Mesenteric fat pad (tissue), 1 donor: ENCODE measurements at regions not wholly inside any gene's neighbourhood (a gene's known extent, or its start where the extent isn't known, plus 50 kb on each side); places are given as distances from the start of the nearest gene placed in this dataset.

Experiments used
- DNase-seq: peaks from one replicate; pipeline ENCODE4 v3.0.0-alpha.2; 2020; ENCODE audit warnings: low spot score
- donor health status: DM: yes; HTN: yes; CAD: no.

GRCh38 chr4:181950372-181951127 is 292.7 kb upstream of the TENM3 start:
- DNase-seq: no peak

DNA sequence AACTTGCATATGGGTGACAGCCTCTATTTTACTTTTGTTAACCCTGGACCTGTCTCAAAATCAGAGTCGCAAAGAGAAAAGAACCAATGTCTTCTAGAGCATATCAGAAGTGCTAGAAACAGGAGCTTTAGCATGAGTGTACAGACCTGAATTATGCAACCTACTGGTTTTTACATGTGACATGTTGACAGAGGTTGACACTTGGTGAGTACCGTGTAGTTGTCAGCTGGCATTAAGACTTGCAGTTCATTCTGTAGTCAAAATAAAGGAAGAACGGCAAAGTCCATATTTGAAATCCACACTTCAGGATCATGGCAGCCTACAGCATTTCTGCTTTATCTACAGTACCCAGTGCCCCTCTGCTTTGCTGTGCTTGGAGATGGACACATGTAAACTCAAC is 291.9 kb upstream of the TENM3 start:
- DNase-seq: no peak

GRCh38 chr4:181952478-181952877 is 290.7 kb upstream of the TENM3 start:
- no peak for DNase-seq

- DNase-seq: no peak
Observed at GRCh38 chr4:181956512-181956911, 286.7 kb upstream of the TENM3 start.

- no peak for DNase-seq
Observed at GRCh38 chr4:181957088-181957487, 286.1 kb upstream of the TENM3 start.

- DNase-seq: no peak
Observed at GRCh38 chr4:181958446-181958845, 284.8 kb upstream of the TENM3 start.

DNA sequence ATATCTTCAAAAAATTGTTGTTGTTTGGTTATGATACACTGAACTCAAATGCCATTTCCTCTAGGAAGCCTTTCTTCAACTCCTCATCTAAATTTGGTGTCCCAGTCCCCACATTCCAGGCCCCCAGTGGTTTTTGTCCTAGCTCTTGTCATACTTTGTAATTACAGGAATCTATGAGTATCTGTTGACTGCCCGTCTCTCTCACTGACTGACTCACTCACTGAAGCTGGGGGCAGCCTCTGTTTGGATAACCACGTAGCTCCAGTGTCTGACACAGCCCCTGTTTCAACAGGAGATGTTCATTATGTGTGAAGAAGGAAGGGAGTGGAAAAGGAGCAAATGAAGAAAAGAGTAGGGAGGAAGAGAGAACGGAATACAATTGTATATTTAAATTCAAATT is 284.1 kb upstream of the TENM3 start:
- DNase-seq: no peak

DNA sequence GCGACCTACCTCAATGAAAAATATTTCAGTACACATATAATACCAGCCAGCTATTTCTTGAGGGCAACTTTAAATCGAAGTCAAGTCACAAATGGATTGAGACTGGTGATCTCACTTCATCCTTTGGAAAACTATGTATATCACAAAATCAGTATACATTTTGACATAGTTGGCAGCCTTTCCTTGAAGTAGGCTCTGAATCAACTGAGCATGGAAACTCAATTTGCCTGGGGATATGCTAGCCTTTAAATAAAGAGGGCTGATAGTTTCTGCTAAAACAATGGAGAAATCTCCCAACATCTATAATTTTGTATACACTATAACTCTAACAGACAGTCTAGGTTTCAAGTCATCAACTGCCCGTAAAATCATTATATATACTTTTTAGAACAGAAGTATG is 282.8 kb upstream of the TENM3 start:
- no peak for DNase-seq

DNA sequence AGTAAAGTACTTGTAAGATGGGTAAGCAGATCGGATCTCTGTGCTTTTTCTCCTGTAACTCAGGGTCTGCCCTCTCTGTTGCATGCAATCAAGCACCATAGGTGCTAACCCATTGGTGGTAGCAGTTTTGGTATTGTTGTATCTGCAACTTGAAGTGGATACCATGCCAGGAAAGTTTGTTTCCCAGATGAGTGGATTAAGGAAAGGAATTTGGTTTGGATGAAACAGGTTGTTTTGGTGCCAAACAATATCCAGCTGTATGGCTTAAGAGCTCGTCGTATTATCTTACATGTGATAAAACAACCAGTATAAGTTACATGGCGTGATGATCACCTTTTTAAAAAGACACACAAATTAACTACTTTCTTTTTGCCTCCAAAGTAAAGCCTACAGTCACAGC is 280.9 kb upstream of the TENM3 start:
- DNase-seq: no peak

DNA sequence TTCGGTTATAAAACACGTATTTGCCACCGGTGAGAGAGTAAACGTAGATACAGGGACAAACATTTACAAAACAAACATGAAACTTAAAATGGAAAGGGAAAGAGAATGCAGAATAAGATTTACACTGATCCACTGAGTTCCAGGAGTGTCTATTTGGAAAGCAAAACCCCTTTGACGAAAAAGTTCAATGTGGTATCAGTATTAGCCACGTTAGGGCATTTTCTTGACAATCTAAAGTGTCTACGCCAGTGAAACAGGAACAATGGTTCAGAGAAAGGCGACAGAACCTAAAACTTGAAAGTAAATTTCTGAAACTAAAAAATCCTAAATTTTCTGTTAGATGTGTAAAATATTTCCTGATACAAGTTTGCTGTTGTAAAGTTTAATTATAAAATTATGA is 278.5 kb upstream of the TENM3 start:
- no peak for DNase-seq

- DNase-seq: no peak
Observed at GRCh38 chr4:181966104-181966551, 277.1 kb upstream of the TENM3 start.

GRCh38 chr4:181967401-181967800 is 275.8 kb upstream of the TENM3 start:
- no peak for DNase-seq

DNA sequence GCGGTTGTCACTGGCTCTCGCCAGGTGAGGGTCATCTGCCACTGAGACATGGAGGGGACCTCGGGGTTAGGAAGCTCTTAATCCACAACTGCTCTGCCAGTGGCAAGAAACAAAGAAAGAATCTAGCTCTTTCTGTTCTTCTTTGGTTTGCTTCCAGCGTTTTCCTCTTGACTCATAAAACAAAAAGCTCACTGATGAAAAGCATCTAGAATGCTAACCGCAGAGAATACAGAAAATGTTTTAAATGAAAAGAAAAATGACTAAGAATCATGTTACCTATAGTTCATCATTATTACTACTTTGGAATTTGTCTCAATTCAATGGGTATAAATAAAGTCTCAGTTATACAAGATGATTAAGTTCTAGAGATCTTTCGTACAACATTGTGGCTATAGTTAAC is 274.8 kb upstream of the TENM3 start:
- no peak for DNase-seq

GRCh38 chr4:181969151-181969550 is 274.1 kb upstream of the TENM3 start:
- DNase-seq: no peak

- no peak for DNase-seq
Observed at GRCh38 chr4:181970366-181970765, 272.8 kb upstream of the TENM3 start.

GRCh38 chr4:181971411-181971810 is 271.8 kb upstream of the TENM3 start:
- no peak for DNase-seq

DNA sequence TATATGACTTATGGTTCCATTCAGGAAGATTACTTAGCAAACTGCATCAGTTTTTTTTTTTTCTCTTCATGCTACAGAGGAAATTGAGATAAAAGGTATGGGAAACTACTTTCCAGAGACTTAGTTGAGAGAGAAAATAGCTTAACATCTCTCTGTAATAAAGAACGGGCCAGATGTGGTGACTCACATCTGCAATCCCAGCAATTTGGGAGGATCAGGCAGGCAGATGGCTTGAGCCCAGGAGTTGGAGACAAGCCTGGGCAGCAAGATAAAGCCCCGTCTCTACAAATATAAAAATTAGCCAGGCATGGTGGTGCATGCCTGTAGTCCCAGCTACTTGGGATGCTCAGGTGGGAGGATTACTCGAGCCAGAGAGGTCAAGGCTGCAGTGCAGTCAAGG is 271.2 kb upstream of the TENM3 start:
- no peak for DNase-seq

DNA sequence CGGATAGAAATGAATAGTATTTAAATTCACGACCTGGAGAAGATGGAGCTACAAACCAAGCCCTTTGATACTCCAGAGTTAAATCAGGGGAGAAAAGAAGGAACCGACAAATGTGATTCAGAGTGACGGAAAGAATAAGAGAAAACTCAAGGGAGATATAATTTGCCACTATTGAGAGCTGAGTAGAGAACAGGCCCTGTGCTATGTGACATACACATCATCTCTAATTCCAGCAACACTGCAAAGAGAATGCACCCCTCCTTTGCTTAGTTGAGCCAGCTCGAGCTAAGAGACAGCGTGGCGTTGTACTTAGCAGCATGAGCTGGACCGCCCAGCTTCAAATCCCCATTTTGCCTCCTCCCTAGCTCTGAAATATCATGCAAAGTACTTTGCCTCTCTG is 266.4 kb upstream of the TENM3 start:
- DNase-seq: no peak

DNA sequence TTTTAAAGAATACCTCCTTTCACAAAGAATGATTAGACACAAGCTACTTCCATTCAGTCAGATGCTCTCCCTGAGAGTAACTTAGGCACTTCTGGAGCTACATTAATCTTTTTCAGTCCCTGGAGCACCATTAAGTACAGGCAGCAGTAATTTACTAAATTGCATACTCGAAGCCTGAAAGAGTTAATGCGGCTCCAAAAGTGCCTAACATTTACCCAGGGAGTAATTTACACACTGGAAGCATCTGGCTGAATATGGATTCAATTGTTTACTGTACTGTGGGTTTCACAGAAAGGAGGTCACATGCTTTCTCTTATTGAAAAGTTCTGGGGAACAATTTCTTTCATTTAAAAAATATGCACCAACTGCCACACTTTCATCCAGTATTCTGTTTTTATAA is 260.8 kb upstream of the TENM3 start:
- no peak for DNase-seq

DNA sequence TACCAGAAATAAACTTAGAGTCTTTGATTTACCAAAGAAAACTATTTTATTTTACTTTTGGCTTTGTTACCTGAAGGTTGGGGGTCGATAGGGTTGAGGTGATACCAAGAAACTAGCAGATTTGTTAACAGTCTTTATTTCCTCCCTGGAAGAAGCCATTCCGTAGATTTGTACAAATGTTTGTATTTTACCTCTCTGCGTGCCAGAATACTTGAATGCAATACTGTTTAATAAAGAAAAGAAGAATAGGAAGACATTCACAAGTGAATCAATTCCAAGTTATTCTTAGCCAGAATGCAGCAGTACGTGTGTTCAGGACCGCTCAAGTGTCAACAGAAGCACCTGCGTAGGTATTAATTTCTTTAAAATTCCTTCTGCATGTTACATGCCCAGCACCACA is 260.3 kb upstream of the TENM3 start:
- no peak for DNase-seq

DNA sequence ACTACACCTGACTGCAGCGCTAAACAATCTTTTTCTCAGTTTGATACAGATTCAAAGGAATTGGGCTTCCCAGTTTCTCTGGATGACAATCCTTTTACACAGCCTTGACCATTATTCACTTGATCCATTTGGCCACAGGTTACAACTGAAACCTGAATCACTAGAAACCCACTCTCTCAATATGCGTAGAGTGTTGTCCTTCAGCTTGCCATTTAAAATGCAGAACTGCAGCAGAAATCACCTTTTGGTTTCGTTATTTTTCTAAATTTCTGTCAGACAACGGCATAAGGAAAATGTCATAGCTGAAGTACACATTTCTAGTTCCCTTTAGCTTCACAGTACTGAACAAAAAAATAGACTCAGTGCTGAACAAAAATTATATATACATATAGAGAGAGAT is 255.8 kb upstream of the TENM3 start:
- no peak for DNase-seq

- no peak for DNase-seq
Observed at GRCh38 chr4:181989071-181989470, 254.1 kb upstream of the TENM3 start.

DNA sequence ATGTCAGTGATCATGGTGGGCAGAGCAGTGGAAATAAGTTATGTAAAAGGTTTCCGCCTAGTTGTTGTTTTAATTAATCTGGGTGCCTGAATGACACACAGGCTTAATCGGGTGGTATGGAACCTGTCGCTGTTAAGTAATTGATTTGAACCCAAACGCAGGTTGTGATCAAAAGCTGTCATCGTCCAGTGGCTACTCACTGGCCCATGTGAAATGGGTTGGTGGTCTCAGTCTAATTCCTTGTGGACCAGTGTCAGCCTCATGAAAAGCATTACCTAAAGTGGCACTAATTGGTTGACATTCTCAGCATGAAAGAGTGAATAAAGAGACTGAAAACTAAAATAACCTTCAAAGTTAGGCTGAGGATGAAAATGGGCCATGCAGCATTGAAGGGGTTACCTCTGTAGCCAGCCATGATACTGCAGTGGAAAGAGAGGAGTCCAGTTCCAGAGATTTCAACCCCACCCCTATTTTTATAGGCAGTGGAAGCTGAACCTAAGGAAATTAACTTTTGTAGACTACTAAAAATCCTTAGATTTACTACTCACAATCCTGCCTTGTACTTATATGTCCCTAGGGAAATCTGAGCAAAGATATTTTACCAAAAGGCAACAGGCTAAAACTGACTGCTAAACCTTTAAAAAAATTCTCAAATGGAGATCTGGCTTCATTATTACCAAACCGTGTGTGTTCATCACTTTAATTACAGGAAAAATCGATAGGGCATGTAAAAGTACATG is 251.7 kb upstream of the TENM3 start:
- no peak for DNase-seq
